ENCODE measurements at regions not wholly inside any gene's neighbourhood (a gene's known extent, or its start where the extent isn't known, plus 50 kb on each side); places are given as distances from the start of the nearest gene placed in this dataset.
"Not testable (repeated sequence)": the region's sequence is repeated elsewhere in the genome, so short reads cannot be mapped to it uniquely, and the experiment has no call there.

DNA sequence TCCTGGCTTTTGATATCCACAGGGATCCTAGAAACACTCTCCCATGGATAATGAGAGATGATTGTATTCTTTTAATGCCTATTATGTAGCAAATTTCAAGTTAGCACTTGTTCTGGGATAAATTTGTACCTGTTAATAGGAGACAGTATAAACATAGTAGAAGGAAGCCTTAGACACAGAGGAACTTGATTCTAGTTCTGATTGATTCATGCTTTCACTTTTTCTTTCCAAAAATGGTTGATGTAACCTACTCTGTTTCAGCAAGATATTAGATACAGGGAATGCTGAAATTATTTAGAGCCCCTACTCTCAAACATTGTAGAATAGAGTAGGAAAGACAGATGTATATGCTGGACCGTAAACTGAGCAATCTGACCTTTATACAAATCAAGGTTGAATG lies 85.3 kb upstream of the RGPD2 start:
- not testable (repeated sequence) for TF ChIP-seq EZH2phosphoT487 (IDR thresholded peaks at IDR 0.05; ENCODE audit: insufficient read depth, low read depth); EZH2 (IDR thresholded peaks at IDR 0.05; ENCODE audit: insufficient read depth, poor library complexity, severe bottlenecking)
